GM12872 (cell line): ENCODE measurements at regions not wholly inside any gene's neighbourhood (a gene's known extent, or its start where the extent isn't known, plus 50 kb on each side); places are given as distances from the start of the nearest gene placed in this dataset.

Experiments used
- TF ChIP-seq, protein P1 (sequence below): IDR thresholded peaks from 3 replicates; pipeline ENCODE4 v1.5.1; 2011; ENCODE audit warnings: low read depth, mild to moderate bottlenecking, low read length, moderate library complexity; ENCODE audit not compliant: insufficient read depth

DNA sequence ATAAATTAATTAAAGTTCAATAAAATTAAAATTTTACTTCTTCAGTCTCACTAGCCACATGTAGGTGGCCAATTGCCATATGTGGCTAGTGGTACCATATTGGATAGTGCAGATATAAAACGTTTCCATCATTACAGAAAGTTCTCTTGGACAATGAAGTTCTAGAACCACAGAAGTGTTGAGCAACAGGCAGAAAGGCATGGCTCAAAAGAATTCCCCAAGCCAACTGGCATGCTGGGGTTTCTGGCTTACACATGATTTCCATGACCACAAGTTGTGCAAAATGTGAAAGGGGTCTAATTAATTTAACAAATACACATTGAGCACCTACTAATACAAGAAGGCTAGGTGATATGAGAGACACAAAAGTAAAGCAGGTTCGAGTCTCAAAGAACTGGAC, 72.2 kb upstream of the CDC42BPA start:
- TF ChIP-seq, protein P1, sequence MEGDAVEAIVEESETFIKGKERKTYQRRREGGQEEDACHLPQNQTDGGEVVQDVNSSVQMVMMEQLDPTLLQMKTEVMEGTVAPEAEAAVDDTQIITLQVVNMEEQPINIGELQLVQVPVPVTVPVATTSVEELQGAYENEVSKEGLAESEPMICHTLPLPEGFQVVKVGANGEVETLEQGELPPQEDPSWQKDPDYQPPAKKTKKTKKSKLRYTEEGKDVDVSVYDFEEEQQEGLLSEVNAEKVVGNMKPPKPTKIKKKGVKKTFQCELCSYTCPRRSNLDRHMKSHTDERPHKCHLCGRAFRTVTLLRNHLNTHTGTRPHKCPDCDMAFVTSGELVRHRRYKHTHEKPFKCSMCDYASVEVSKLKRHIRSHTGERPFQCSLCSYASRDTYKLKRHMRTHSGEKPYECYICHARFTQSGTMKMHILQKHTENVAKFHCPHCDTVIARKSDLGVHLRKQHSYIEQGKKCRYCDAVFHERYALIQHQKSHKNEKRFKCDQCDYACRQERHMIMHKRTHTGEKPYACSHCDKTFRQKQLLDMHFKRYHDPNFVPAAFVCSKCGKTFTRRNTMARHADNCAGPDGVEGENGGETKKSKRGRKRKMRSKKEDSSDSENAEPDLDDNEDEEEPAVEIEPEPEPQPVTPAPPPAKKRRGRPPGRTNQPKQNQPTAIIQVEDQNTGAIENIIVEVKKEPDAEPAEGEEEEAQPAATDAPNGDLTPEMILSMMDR: no peak

DNA sequence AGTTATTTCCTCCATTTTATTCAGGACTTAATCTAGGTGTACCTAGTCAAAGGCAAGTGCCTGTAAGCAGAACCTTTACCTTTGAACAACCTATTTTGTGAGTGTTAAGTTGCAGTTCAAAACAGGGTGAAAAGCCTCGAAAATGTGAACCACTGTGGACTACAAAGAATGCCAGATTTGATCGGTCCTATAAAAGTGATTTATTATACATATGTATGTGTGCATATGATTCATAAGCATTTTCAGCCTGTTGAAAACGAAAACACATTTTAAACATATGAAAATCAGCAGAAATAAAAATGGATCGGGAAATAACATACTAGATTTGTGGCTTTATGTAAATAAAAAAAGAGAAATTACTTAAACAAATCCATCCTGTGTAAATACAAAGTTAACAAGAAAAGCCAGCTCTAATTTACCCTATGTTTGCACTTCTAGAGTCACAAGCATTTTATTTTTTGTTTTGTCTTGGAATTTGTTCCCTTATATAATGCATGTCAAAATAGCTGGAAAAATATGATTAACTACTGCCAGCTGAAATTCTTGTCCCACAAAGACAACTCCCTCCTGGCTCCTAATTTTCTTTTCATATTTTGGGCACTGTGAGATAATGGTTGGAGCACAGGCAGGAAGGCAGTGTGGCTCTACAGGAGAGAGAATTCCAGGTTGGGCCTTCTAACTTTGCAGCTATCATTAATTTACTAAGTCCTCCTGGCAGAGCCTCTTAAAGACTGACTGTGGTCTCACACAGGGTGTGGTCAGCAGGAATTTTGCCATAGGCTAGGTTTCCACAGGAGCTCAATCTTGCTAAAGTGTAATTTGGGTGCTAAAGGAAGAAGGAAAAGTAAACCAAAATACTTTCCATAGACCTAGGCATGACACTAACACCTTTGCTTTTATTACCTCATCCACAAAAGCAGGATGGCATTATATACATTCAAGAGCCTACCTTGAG, 70.2 kb upstream of the CDC42BPA start:
- TF ChIP-seq, protein P1: no peak

DNA sequence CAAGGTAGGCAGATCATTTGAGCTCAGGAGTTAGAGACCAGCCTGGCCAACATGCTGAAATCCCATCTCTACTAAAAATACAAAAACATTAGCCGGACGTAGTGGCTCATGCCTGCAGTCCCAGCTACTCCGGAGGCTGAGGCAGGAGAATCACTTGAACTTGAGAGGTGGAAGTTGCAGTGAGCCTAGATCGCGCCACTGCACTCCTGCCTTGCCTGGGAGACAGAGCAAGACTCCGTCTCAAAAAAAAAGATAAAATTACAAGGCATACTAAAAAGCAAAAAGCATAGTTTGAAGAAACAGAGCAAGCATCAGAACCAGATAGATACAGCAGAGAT, 61.2 kb upstream of the CDC42BPA start:
- TF ChIP-seq, protein P1: no peak

DNA sequence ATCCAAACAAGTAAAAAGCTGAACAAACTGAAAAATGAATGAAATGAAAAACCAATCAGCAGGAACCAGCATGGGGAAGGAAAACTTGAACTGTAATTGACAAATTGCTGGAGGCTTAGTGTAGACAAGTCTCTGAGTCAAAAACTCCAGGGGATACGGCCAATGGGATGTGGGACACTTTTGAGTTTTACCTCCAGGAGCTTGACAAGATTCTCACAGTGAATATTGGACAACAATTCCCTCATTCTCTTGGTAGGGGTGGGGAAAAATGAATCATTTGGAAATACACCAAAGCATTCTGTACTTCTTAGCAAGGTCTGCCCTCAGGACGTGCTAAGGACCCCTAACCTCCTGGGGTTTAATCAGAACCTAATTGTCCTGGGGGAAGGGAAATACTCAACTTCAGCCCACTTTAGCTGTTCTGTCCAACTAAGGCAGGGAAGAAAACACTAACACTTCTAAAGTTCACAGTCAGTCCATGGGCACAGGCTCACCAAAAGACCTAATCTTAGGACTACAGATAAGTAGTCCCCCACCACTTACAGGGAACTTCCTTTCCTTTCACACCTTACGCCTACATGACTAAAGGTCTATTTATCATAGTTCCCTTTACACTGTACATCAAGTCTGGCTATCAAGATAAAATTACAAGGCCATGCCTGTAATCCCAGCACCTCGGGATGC, 60.7 kb upstream of the CDC42BPA start:
- TF ChIP-seq, protein P1: no peak

DNA sequence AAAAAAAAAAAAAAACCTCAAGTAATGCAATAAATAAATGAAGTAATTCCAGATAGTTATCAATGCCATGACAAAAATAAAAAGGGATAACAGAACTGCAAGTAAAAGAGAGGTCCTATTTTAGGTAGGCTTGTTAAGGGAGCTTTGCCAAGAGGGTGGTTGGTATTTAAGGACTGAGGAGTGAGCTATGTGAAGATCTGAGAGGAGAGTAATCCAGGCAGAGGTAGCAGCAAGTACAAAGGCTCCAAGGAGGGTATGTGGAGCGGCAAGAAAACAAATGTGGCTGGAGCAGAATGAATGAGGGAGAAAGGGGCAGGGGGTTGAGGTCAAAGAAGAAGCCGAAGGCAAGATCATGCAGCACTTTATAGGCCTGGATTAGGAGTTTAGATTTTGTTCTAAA, 59.9 kb upstream of the CDC42BPA start:
- TF ChIP-seq, protein P1: no peak

DNA sequence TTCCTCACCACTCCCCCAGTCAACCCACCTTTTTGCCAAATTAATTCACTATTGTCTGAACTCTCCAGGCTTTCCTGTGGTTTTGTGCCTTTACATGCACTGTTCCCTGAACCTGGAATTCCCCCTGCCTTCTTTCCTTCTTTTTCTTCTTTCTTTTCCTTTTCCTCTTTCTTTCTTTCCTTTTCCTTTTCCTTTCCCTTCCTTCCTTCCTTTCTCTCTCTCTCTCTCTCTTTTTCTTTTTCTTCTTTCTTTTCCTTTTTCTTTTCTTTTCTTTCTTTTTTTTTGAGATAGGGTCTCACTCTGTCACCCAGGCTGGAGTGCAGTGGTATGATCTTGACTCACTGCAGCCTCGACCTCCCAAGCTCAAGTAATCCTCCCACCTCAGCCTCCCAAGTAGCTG, 56.6 kb upstream of the CDC42BPA start:
- TF ChIP-seq, protein P1: no peak

DNA sequence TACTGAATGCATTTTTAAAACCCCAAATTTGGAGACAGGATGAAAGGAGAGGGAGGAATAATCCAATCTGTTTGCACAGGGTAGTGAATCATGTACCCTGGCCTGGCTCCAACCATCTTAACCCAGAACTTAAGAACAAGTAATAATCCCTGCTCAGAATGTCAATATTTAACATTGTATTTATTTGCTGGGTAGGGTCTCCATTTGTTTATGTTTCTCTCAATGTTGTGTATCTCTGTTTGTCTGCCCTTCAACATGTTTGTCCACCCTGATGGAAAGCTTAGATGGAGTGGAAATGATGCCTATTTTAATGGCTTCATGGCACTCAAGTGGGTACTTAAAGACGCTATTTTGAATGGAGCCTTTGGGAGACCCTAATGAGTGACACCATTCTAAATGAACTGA, 54.4 kb upstream of the CDC42BPA start:
- TF ChIP-seq, protein P1: no peak
